Spleen (tissue), 11 donors: ENCODE measurements at regions not wholly inside any gene's neighbourhood (a gene's known extent, or its start where the extent isn't known, plus 50 kb on each side); places are given as distances from the start of the nearest gene placed in this dataset.

Experiments
- DNase-seq: peaks from one replicate; pipeline ENCODE4 v3.0.0-alpha.2; 2020
- H3K27ac ChIP-seq, 8 donors: fragments of 200-600 bp; sonication (generic) in 7 of 8; 1 replicate in 4 of 8; 2 replicates in 4 of 8; pipeline versions ENCODE4 v1.5.0 to v1.8.0; 2016 to 2021; ENCODE audit warnings: inconsistent platforms in 4 of 8, mild to moderate bottlenecking in 4 of 8, moderate library complexity in 1 of 8
- H3K27me3 ChIP-seq, 7 donors: fragments of 200-600 bp; sonication (generic) in 6 of 7; replicated peaks in 1 of 7; 1 replicate in 4 of 7; 2 replicates in 3 of 7; pipeline versions ENCODE4 v1.5.0 to v1.8.0; 2016 to 2021; ENCODE audit warnings: inconsistent platforms in 3 of 7, mild to moderate bottlenecking in 1 of 7
- H3K36me3 ChIP-seq, 6 donors: fragments of 200-600 bp; sonication (generic) in 5 of 6; 1 replicate in 4 of 6; 2 replicates in 2 of 6; pipeline versions ENCODE4 v1.5.0 to v1.8.0; 2016 to 2021; ENCODE audit warnings: inconsistent platforms in 2 of 6
- H3K4me1 ChIP-seq, 6 donors: fragments of 200-600 bp; sonication (generic) in 5 of 6; 1 replicate in 3 of 6; 2 replicates in 3 of 6; pipeline versions ENCODE4 v1.5.0 to v1.8.0; 2016 to 2021; ENCODE audit warnings: inconsistent platforms in 3 of 6
- H3K4me3 ChIP-seq, 8 donors: fragments of 200-600 bp; sonication (generic) in 7 of 8; 1 replicate in 4 of 8; 2 replicates in 4 of 8; pipeline versions ENCODE4 v1.5.0 to v1.8.0; 2016 to 2021; ENCODE audit warnings: inconsistent platforms in 4 of 8, mild to moderate bottlenecking in 4 of 8, moderate library complexity in 2 of 8
- H3K9me3 ChIP-seq, 8 donors: fragments of 200-600 bp; sonication (generic) in 7 of 8; 1 replicate in 4 of 8; 2 replicates in 4 of 8; pipeline versions ENCODE4 v1.5.0 to v1.8.0; 2016 to 2021; ENCODE audit warnings: inconsistent platforms in 4 of 8
- CTCF ChIP-seq, 11 experiments: fragments of 200-600 bp in 7 of 11; fragments of 450-650 bp in 4 of 11; sonication (generic) in 4 of 11; IDR thresholded peaks in 8 of 11; conservative IDR thresholded peaks in 3 of 11; 1 replicate in 7 of 11; 2 replicates in 4 of 11; pipeline versions ENCODE4 v1.4.0 to v1.8.0; 2016 to 2021; ENCODE audit warnings: antibody characterized with exemption in 11 of 11, inconsistent platforms in 4 of 11, mild to moderate bottlenecking in 1 of 11
- POLR2A ChIP-seq, 3 donors: fragments of 450-650 bp; IDR thresholded peaks; one replicate each; pipeline ENCODE4 v1.5.1; 2017; ENCODE audit warnings: antibody characterized with exemption in 3 of 3, mild to moderate bottlenecking in 1 of 3
- POLR2AphosphoS5 ChIP-seq, 3 donors: sonication (generic); formaldehyde crosslinking; IDR thresholded peaks; one replicate each; pipeline ENCODE4 v1.5.1; 2017; ENCODE audit warnings: antibody characterized with exemption in 3 of 3
- WGBS, 5 donors: extraction: QIAGEN DNeasy Blood & Tissue Kit in 3 of 5; methylation state at CpG; one replicate each; pipeline versions ENCODE4 v1.1.5 to v1.1.7; 2013 to 2018; 5-methylcytosine and 5-hydroxymethylcytosine counted together
- intact Hi-C: fragments of 100-400 bp; cut with DNase I; formaldehyde crosslinking; loops from one replicate; pipeline ENCODE4 v1.15.0; 2023; ENCODE audit warnings: low total_unique reads
- donor health status: healthy with polysubstance abuse.
- donor health status: DM: no; HTN: no; CAD: no; lungs with moderate emphysema.
- donor health status: DM: no; HTN: no; CAD: no.
- donor health status: Bipolar disorder and iron deficiency.
- donor health status: healthy.
- donor health status: DM: no; HTN: no; CAD: no.
- donor health status: DM: yes; HTN: yes; CAD: no.

- H3K27me3 ChIP-seq: no peaks in the 10 kb centered on the region
- intact Hi-C loops: no loop called here
Observed at GRCh38 chr18:24999650-25000267, 352.2 kb downstream of the ZNF521 start.

DNA sequence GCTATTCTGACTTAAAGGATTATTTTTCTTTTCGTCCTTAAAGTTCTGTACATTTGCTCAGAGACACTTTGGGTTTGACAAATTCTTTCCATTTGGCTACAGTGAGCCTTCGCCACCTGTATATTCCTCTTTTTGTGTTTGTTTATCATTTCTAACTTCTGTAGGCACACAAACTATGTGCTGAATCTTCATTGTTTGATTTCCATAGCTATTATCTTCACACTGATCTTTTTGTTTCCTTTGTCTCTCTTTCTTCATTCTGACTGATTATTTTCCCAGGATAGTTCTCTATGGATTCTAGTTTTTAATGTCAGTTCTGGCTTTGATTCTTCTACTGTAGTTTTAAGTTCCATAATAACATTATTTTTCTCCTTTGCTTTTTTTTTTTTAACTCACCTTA is 350.2 kb downstream of the ZNF521 start:
- H3K9me3 ChIP-seq: peaks cover 0 to 24% (median 17%) of the 10 kb centered on the region in 8 donors
- H3K4me1 ChIP-seq: no peaks in the 10 kb centered on the region
- no peak for DNase-seq
- no peak overlapping the region for H3K4me3 ChIP-seq
- H3K27ac ChIP-seq: no peak overlapping the region
- no peaks in the 10 kb centered on the region for H3K36me3 ChIP-seq
- 86 to 93% (median 91%) methylated on average over 2 of the region's 2 CpGs for WGBS, 5 donors
- intact Hi-C loops: no loop called here
- no peaks in the 10 kb centered on the region for H3K27me3 ChIP-seq
- TF ChIP-seq CTCF (IDR thresholded peaks at IDR 0.05 in 8 of 11, conservative IDR thresholded peaks at IDR 0.05 in 3 of 11) (no peak), POLR2A (IDR thresholded peaks at IDR 0.05) (no peak), POLR2AphosphoS5 (IDR thresholded peaks at IDR 0.05) (no peak)

More at GRCh38 chr18:24999650-25000267, 352.2 kb downstream of the ZNF521 start:
- H3K4me1 ChIP-seq: no peaks in the 10 kb centered on the region
- no peak overlapping the region for H3K27ac ChIP-seq
- H3K36me3 ChIP-seq: no peaks in the 10 kb centered on the region
- no peak for TF ChIP-seq POLR2A (IDR thresholded peaks at IDR 0.05)
- TF ChIP-seq CTCF (IDR thresholded peaks at IDR 0.05 in 8 of 11, conservative IDR thresholded peaks at IDR 0.05 in 3 of 11): no peak
- no peak for TF ChIP-seq POLR2AphosphoS5 (IDR thresholded peaks at IDR 0.05)
- no peak for DNase-seq
- WGBS, 5 donors: 90 to 95% (median 92%) methylated on average over 3 of the region's 3 CpGs
- H3K9me3 ChIP-seq: peaks cover 0 to 24% (median 17%) of the 10 kb centered on the region in 8 donors
- H3K4me3 ChIP-seq: no peak overlapping the region

DNA sequence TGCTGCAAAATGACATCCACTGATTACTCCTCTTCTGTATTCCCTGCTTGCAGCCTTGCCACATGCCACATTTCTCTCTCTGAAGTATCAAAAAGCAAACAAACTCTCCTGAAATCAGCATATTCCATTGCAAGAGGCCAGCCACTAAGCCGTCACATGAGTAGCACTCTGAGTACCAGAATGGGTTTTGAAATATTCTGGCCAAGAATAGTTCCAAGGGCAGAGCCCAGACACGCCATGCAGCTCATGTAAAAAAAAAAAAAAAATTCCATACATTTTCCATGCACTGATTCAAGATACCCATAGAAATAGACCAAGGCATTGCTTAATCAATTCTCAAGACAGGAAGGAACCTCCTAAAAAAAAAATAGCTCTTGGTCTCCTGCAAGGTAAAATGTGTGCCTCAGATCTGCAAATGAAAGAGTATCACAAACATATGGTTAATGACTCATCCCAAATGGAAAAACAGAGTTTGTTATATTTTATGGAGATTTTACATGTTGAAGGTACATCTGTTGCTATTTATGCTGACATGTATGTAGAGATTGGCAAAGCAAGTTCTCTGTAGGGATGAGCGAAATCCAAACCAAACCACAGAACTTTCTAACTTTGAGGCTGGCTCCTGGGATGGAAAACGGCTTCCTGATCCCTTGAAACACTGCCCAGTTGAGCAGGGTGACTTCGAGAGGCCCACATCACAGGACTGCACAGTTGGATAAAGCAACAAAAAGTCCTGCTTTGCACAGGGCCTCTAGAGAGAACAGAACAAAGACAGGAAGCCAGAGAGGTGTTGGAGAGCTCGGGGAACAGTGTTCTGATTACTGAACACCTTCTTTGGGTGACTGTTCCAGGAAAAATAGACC is 346.2 kb downstream of the ZNF521 start:
- H3K27me3 ChIP-seq: no peaks in the 10 kb centered on the region
- no peak overlapping the region for H3K27ac ChIP-seq
- H3K4me3 ChIP-seq: no peak overlapping the region
- H3K9me3 ChIP-seq: peaks cover 0 to 15% (median 8%) of the 10 kb centered on the region in 8 donors
- TF ChIP-seq POLR2AphosphoS5 (IDR thresholded peaks at IDR 0.05): no peak
- no peak for TF ChIP-seq POLR2A (IDR thresholded peaks at IDR 0.05)
- TF ChIP-seq CTCF (IDR thresholded peaks at IDR 0.05 in 8 of 11, conservative IDR thresholded peaks at IDR 0.05 in 3 of 11): no peak
- intact Hi-C loops: no loop called here
- WGBS, 5 donors: 46 to 67% (median 62%) methylated on average over 6 of the region's 6 CpGs
- no peaks in the 10 kb centered on the region for H3K4me1 ChIP-seq
- DNase-seq: no peak
- H3K36me3 ChIP-seq: no peaks in the 10 kb centered on the region
